CD4-positive, alpha-beta memory T cell (primary cell): ENCODE measurements at regions not wholly inside any gene's neighbourhood (a gene's known extent, or its start where the extent isn't known, plus 50 kb on each side); places are given as distances from the start of the nearest gene placed in this dataset.

Experiments
- CTCF ChIA-PET: fragments of 350-600 bp; sonication (Branson Sonifier 250); formaldehyde crosslinking; loops from one replicate; lab custom pipeline; 2021; ENCODE audit warnings: inconsistent platforms; ENCODE audit not compliant: partially characterized antibody; lab: Charles Lee
- POLR2A ChIA-PET: fragments of 350-600 bp; sonication (Branson Sonifier 250); formaldehyde crosslinking; loops from one replicate; lab custom pipeline; 2021; ENCODE audit not compliant: partially characterized antibody; lab: Charles Lee
- DNase-seq, 5 donors: peaks; one replicate each; pipeline versions ENCODE4 v3.0.0 to v3.0.0-alpha.2; 2020 to 2022; ENCODE audit warnings: mixed read lengths in 1 of 5
- H3K27ac ChIP-seq: one replicate; pipeline ENCODE4 v1.7.0; 2013; ENCODE audit warnings: low read depth, low read length
- H3K27me3 ChIP-seq: 2 replicates; pipeline ENCODE4 v1.7.0; 2013; ENCODE audit warnings: mild to moderate bottlenecking, low read length, moderate library complexity; ENCODE audit not compliant: insufficient read depth
- H3K36me3 ChIP-seq: 2 replicates; pipeline ENCODE4 v1.7.0; 2013; ENCODE audit warnings: mild to moderate bottlenecking, low read length, moderate library complexity; ENCODE audit not compliant: insufficient read depth
- H3K4me1 ChIP-seq: 2 replicates; pipeline ENCODE4 v1.7.0; 2013; ENCODE audit warnings: mild to moderate bottlenecking, low read length, moderate library complexity; ENCODE audit not compliant: insufficient read depth
- H3K4me3 ChIP-seq, 2 donors: one replicate each; pipeline ENCODE4 v1.7.0; 2013; ENCODE audit warnings: low read length in 2 of 2, mild to moderate bottlenecking in 1 of 2
- H3K9me3 ChIP-seq, 2 donors: one replicate each; pipeline ENCODE4 v1.7.0; 2013; ENCODE audit warnings: low read length in 2 of 2, control low read depth in 1 of 2; ENCODE audit not compliant: control insufficient read depth in 1 of 2
- H3K27ac Mint-ChIP-seq, 7 donors: one replicate each; pipeline ENCODE4 v1.8.0; 2020 to 2021; ENCODE audit warnings: mixed read lengths in 7 of 7, mild to moderate bottlenecking in 6 of 7, inconsistent platforms in 3 of 7, moderate library complexity in 3 of 7
- H3K27me3 Mint-ChIP-seq, 2 donors: one replicate each; pipeline ENCODE4 v1.8.0; 2020 to 2021; ENCODE audit warnings: mixed read lengths in 2 of 2
- H3K36me3 Mint-ChIP-seq, 2 donors: one replicate each; pipeline ENCODE4 v1.8.0; 2020 to 2021; ENCODE audit warnings: mixed read lengths in 2 of 2, inconsistent platforms in 1 of 2, mild to moderate bottlenecking in 1 of 2
- H3K4me1 Mint-ChIP-seq, 4 donors: one replicate each; pipeline ENCODE4 v1.8.0; 2020 to 2021; ENCODE audit warnings: mixed read lengths in 4 of 4, mild to moderate bottlenecking in 1 of 4
- H3K4me3 Mint-ChIP-seq, 8 donors: one replicate each; pipeline ENCODE4 v1.8.0; 2020 to 2021; ENCODE audit warnings: mixed read lengths in 8 of 8, mild to moderate bottlenecking in 7 of 8, moderate library complexity in 6 of 8, inconsistent platforms in 3 of 8
- H3K9me3 Mint-ChIP-seq, 8 donors: one replicate each; pipeline ENCODE4 v1.8.0; 2020 to 2021; ENCODE audit warnings: mixed read lengths in 8 of 8, mild to moderate bottlenecking in 5 of 8, inconsistent platforms in 3 of 8, moderate library complexity in 1 of 8
- intact Hi-C: fragments of 100-400 bp; cut with micrococcal nuclease; formaldehyde crosslinking; loops from one replicate; pipeline ENCODE4 v1.15.1; 2023

- Histone ChIP-seq H3K4me1 (no peaks in the 10 kb centered on the region), H3K27me3 (no peaks in the 10 kb centered on the region), H3K27ac (no peak overlapping the region), H3K9me3 (no peaks in the 10 kb centered on the region), H3K36me3 (no peaks in the 10 kb centered on the region), H3K4me3 (no peak overlapping the region)
- Mint-ChIP-seq H3K4me1 (no peaks in the 10 kb centered on the region), H3K4me3 (no peak overlapping the region), H3K9me3 (peaks cover 0 to 2% (median 0%) of the 10 kb centered on the region in 8 donors), H3K36me3 (no peaks in the 10 kb centered on the region), H3K27ac (no peak overlapping the region), H3K27me3 (peaks cover 6 to 15% of the 10 kb centered on the region in 2 donors)
- CTCF ChIA-PET = no interaction called here
- intact Hi-C loops = no loop called here
- POLR2A ChIA-PET = no interaction called here
- DNase-seq = no peak
Measured at GRCh38 chr18:25962919-25963318, 127.5 kb downstream of the SS18 start.

GRCh38 chr18:25962176-25962575 lies 128.2 kb downstream of the SS18 start:
- CTCF ChIA-PET = no interaction called here
- peaks cover 0 to 2% (median 0%) of the 10 kb centered on the region in 8 donors for H3K9me3 Mint-ChIP-seq

GRCh38 chr18:25957017-25957416 lies 133.4 kb downstream of the SS18 start:
- H3K27ac Mint-ChIP-seq = no peak overlapping the region
- POLR2A ChIA-PET = no interaction called here
- Histone ChIP-seq H3K27ac (no peak overlapping the region), H3K36me3 (no peaks in the 10 kb centered on the region), H3K9me3 (no peaks in the 10 kb centered on the region), H3K27me3 (no peaks in the 10 kb centered on the region), H3K4me1 (peaks cover 6% of the 10 kb centered on the region), H3K4me3 (no peak overlapping the region)
- no peak overlapping the region for H3K4me3 Mint-ChIP-seq
- DNase-seq = no peak
- CTCF ChIA-PET = no interaction called here
- no peaks in the 10 kb centered on the region for H3K36me3 Mint-ChIP-seq
- peaks cover 0 to 2% of the 10 kb centered on the region in 2 donors for H3K27me3 Mint-ChIP-seq
- intact Hi-C loops = no loop called here
- peaks cover 13 to 20% (median 16%) of the 10 kb centered on the region in 4 donors for H3K4me1 Mint-ChIP-seq
- peaks cover 0 to 2% (median 0%) of the 10 kb centered on the region in 8 donors for H3K9me3 Mint-ChIP-seq

More at GRCh38 chr18:25962176-25962575, 128.2 kb downstream of the SS18 start:
- H3K4me1 Mint-ChIP-seq = no peaks in the 10 kb centered on the region
- POLR2A ChIA-PET = no interaction called here
- H3K4me3 ChIP-seq = no peak overlapping the region
- H3K9me3 ChIP-seq = no peaks in the 10 kb centered on the region
- H3K4me3 Mint-ChIP-seq = no peak overlapping the region
- no peak overlapping the region for H3K27ac Mint-ChIP-seq
- no peak overlapping the region for H3K27ac ChIP-seq
- H3K27me3 ChIP-seq = no peaks in the 10 kb centered on the region
- H3K27me3 Mint-ChIP-seq = peaks cover 6 to 15% of the 10 kb centered on the region in 2 donors
- DNase-seq = no peak
- intact Hi-C loops = no loop called here
- no peaks in the 10 kb centered on the region for H3K36me3 Mint-ChIP-seq
- H3K36me3 ChIP-seq = no peaks in the 10 kb centered on the region
- H3K4me1 ChIP-seq = no peaks in the 10 kb centered on the region

- Histone ChIP-seq H3K27me3 (no peaks in the 10 kb centered on the region), H3K27ac (no peak overlapping the region), H3K4me3 (no peak overlapping the region), H3K4me1 (peaks cover 6% of the 10 kb centered on the region), H3K36me3 (no peaks in the 10 kb centered on the region), H3K9me3 (no peaks in the 10 kb centered on the region)
- peak in 1 of 5 donors; percentile 0 for DNase-seq
- Mint-ChIP-seq H3K4me3 (peak overlapping the region in 7 of 8 donors; percentile 69 to 87 (median 76)), H3K36me3 (no peaks in the 10 kb centered on the region), H3K4me1 (peaks cover 13 to 25% (median 16%) of the 10 kb centered on the region in 4 donors), H3K27ac (peak overlapping the region in 5 of 7 donors; percentile 49 to 90 (median 57)), H3K27me3 (no peaks in the 10 kb centered on the region), H3K9me3 (peaks cover 0 to 2% (median 0%) of the 10 kb centered on the region in 8 donors)
- CTCF ChIA-PET = interaction anchor here (1.1 to 1.4 kb wide), 2 partner anchors 32 kb away, joined by 3 read pairs; no protein-coding TSS in a partner anchor
- intact Hi-C loops = no loop called here
- POLR2A ChIA-PET = no interaction called here
Measured at GRCh38 chr18:25953111-25953510, 137.3 kb downstream of the SS18 start.

GRCh38 chr18:25950321-25950720 lies 140.1 kb downstream of the SS18 start:
- no peak overlapping the region for H3K4me3 Mint-ChIP-seq
- POLR2A ChIA-PET = no interaction called here
- H3K9me3 Mint-ChIP-seq = peaks cover 0 to 2% (median 0%) of the 10 kb centered on the region in 8 donors

GRCh38 chr18:25946540-25946939 lies 143.9 kb downstream of the SS18 start:
- H3K4me3 ChIP-seq = no peak overlapping the region
- Mint-ChIP-seq H3K27me3 (peaks cover 0 to 2% of the 10 kb centered on the region in 2 donors), H3K36me3 (no peaks in the 10 kb centered on the region), H3K4me3 (no peak overlapping the region), H3K9me3 (peaks cover 0 to 2% (median 0%) of the 10 kb centered on the region in 8 donors), H3K27ac (no peak overlapping the region), H3K4me1 (no peaks in the 10 kb centered on the region)
- CTCF ChIA-PET = no interaction called here
- H3K4me1 ChIP-seq = no peaks in the 10 kb centered on the region
- intact Hi-C loops = no loop called here
- H3K27me3 ChIP-seq = no peaks in the 10 kb centered on the region
- no peak overlapping the region for H3K27ac ChIP-seq
- no peaks in the 10 kb centered on the region for H3K9me3 ChIP-seq
- no peaks in the 10 kb centered on the region for H3K36me3 ChIP-seq
- POLR2A ChIA-PET = no interaction called here
- no peak for DNase-seq

More at GRCh38 chr18:25950321-25950720, 140.1 kb downstream of the SS18 start:
- intact Hi-C loops = no loop called here
- CTCF ChIA-PET = no interaction called here
- peak overlapping the region in 1 of 7 donors; percentile 16 for H3K27ac Mint-ChIP-seq
- Histone ChIP-seq H3K4me3 (no peak overlapping the region), H3K36me3 (no peaks in the 10 kb centered on the region), H3K9me3 (no peaks in the 10 kb centered on the region), H3K27ac (no peak overlapping the region), H3K27me3 (no peaks in the 10 kb centered on the region), H3K4me1 (peaks cover 6% of the 10 kb centered on the region)
- peaks cover 0 to 2% of the 10 kb centered on the region in 2 donors for H3K27me3 Mint-ChIP-seq
- no peaks in the 10 kb centered on the region for H3K36me3 Mint-ChIP-seq
- no peak for DNase-seq
- H3K4me1 Mint-ChIP-seq = peaks cover 13 to 25% (median 16%) of the 10 kb centered on the region in 4 donors

- H3K27me3 ChIP-seq = no peaks in the 10 kb centered on the region
- Mint-ChIP-seq H3K27me3 (peaks cover 14 to 22% of the 10 kb centered on the region in 2 donors), H3K27ac (no peak overlapping the region), H3K4me1 (no peaks in the 10 kb centered on the region), H3K9me3 (peaks cover 0 to 7% (median 1%) of the 10 kb centered on the region in 8 donors), H3K36me3 (no peaks in the 10 kb centered on the region), H3K4me3 (no peak overlapping the region)
- POLR2A ChIA-PET = no interaction called here
- no peaks in the 10 kb centered on the region for H3K4me1 ChIP-seq
- no peaks in the 10 kb centered on the region for H3K9me3 ChIP-seq
- intact Hi-C loops = no loop called here
- no peaks in the 10 kb centered on the region for H3K36me3 ChIP-seq
- no peak for DNase-seq
- no peak overlapping the region for H3K4me3 ChIP-seq
- no peak overlapping the region for H3K27ac ChIP-seq
- CTCF ChIA-PET = no interaction called here
Measured at GRCh38 chr18:25935356-25935755, 155.1 kb downstream of the SS18 start.
